ENCODE measurements at regions not wholly inside any gene's neighbourhood (a gene's known extent, or its start where the extent isn't known, plus 50 kb on each side); places are given as distances from the start of the nearest gene placed in this dataset.

- Histone ChIP-seq H3K4me3 (no peak overlapping the region), H3K36me3 (no peaks in the 10 kb centered on the region), H3K9me3 (no peaks in the 10 kb centered on the region), H3K27me3 (no peaks in the 10 kb centered on the region), H3K4me1 (no peaks in the 10 kb centered on the region), H3K27ac (no peak overlapping the region), H3K9ac (ENCODE audit: low read depth in 2 of 2, low read length in 2 of 2) (no peak overlapping the region)
- TF ChIP-seq, protein P1, sequence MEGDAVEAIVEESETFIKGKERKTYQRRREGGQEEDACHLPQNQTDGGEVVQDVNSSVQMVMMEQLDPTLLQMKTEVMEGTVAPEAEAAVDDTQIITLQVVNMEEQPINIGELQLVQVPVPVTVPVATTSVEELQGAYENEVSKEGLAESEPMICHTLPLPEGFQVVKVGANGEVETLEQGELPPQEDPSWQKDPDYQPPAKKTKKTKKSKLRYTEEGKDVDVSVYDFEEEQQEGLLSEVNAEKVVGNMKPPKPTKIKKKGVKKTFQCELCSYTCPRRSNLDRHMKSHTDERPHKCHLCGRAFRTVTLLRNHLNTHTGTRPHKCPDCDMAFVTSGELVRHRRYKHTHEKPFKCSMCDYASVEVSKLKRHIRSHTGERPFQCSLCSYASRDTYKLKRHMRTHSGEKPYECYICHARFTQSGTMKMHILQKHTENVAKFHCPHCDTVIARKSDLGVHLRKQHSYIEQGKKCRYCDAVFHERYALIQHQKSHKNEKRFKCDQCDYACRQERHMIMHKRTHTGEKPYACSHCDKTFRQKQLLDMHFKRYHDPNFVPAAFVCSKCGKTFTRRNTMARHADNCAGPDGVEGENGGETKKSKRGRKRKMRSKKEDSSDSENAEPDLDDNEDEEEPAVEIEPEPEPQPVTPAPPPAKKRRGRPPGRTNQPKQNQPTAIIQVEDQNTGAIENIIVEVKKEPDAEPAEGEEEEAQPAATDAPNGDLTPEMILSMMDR (IDR thresholded peaks at IDR 0.05) = no peak
- intact Hi-C loops (cut with DNase I) = no loop called here
- DNase-seq = no peak
Measured at GRCh38 chr10:130648807-130649206, 512.6 kb downstream of the GLRX3 start.

- no peaks in the 10 kb centered on the region for H3K36me3 ChIP-seq
- TF ChIP-seq, protein P1 (IDR thresholded peaks at IDR 0.05) = no peak
- H3K4me3 ChIP-seq = no peak overlapping the region
- H3K4me1 ChIP-seq = no peaks in the 10 kb centered on the region
- H3K27me3 ChIP-seq = no peaks in the 10 kb centered on the region
- no peak for DNase-seq
- no peak overlapping the region for H3K9ac ChIP-seq (ENCODE audit: low read depth in 2 of 2, low read length in 2 of 2)
- intact Hi-C loops (cut with DNase I) = no loop called here
- no peak overlapping the region for H3K27ac ChIP-seq
- no peaks in the 10 kb centered on the region for H3K9me3 ChIP-seq
Measured at GRCh38 chr10:130652544-130652943, 516.4 kb downstream of the GLRX3 start.

DNA sequence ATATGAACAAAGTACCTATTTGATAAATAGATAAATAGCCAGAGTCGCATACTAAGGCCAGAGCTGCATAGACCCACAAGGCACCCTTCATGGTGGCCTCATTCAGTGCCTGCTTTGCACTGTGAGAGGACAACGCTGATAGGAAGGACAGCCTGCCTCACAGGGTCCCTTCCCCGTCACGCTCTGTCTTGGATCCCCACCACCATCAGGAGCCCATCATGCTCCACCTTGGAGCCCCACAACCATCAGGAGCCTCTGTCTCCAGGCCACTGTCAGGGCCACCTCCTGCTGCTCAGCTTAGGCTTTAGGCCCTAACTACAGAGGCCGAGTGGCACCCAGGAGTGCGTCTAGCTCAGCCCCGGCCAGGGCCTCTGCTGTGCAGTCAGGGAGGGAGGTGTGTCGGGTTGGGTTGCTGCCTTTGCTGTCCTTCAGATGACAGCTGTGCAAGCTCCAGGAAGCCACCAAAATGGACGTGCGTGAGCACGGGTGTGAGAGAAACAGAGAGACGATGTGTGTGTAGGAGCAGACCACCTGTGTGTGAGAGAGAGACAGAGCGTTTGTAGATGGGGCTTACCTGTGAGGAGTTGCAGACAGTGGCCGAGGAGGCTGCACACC is 516.9 kb downstream of the GLRX3 start:
- intact Hi-C loops (cut with DNase I) = no loop called here
- TF ChIP-seq, protein P1 (IDR thresholded peaks at IDR 0.05) = no peak
- Histone ChIP-seq H3K36me3 (no peaks in the 10 kb centered on the region), H3K4me1 (no peaks in the 10 kb centered on the region), H3K27ac (no peak overlapping the region), H3K9me3 (no peaks in the 10 kb centered on the region), H3K4me3 (no peak overlapping the region), H3K9ac (ENCODE audit: low read depth in 2 of 2, low read length in 2 of 2) (no peak overlapping the region), H3K27me3 (no peaks in the 10 kb centered on the region)
- DNase-seq = no peak

DNA sequence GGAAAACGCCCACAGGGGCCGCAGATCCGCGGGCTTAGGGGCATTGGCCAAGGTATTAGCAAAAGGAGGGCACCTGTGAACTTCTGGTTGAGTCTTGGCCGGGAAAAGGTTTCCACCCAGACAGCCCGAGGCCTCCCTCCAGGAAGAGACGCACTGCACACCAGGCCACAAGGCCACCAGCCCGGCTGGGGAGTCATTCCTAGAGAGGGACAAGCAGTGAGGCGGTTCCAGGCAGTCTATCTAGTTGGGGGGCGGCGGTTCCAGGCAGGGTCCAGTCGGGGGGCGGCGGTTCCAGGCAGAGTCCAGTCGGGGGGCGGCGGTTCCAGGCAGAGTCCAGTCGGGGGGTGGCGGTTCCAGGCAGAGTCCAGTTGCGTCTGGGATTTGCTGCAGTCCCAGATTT is 518.5 kb downstream of the GLRX3 start:
- DNase-seq = no peak
- H3K27me3 ChIP-seq = no peaks in the 10 kb centered on the region
- no peaks in the 10 kb centered on the region for H3K4me1 ChIP-seq
- H3K27ac ChIP-seq = no peak overlapping the region
- intact Hi-C loops (cut with DNase I) = no loop called here
- no peak overlapping the region for H3K4me3 ChIP-seq
- TF ChIP-seq, protein P1 (IDR thresholded peaks at IDR 0.05) = no peak
- H3K9me3 ChIP-seq = no peaks in the 10 kb centered on the region
- H3K36me3 ChIP-seq = no peaks in the 10 kb centered on the region
- no peak overlapping the region for H3K9ac ChIP-seq (ENCODE audit: low read depth in 2 of 2, low read length in 2 of 2)

GRCh38 chr10:130655313-130656186 is 519.4 kb downstream of the GLRX3 start:
- no peaks in the 10 kb centered on the region for H3K9me3 ChIP-seq
- H3K9ac ChIP-seq (ENCODE audit: low read depth in 2 of 2, low read length in 2 of 2) = no peak overlapping the region
- DNase-seq = no peak
- H3K36me3 ChIP-seq = no peaks in the 10 kb centered on the region
- TF ChIP-seq, protein P1 (IDR thresholded peaks at IDR 0.05) = no peak
- H3K27me3 ChIP-seq = no peaks in the 10 kb centered on the region
- no peak overlapping the region for H3K4me3 ChIP-seq
- intact Hi-C loops (cut with DNase I) = no loop called here
- no peak overlapping the region for H3K27ac ChIP-seq
- H3K4me1 ChIP-seq = no peaks in the 10 kb centered on the region
